ENCODE measurements at regions not wholly inside any gene's neighbourhood (a gene's known extent, or its start where the extent isn't known, plus 50 kb on each side); places are given as distances from the start of the nearest gene placed in this dataset.

- H3K79me2 ChIP-seq (ENCODE audit: insufficient read depth, low read length): no peaks in the 10 kb centered on the region
- no peaks in the 10 kb centered on the region for H3K27me3 ChIP-seq (ENCODE audit: insufficient read depth, low read length)
- no peaks in the 10 kb centered on the region for H3K4me1 ChIP-seq (ENCODE audit: insufficient read depth, low read length, severe bottlenecking)
- TF ChIP-seq EZH2 (IDR thresholded peaks at IDR 0.05; ENCODE audit: borderline replicate concordance, low read length) (no peak), CTCF (IDR thresholded peaks at IDR 0.05; ENCODE audit: low read length) (no peak)
- no peak overlapping the region for H3K4me3 ChIP-seq (ENCODE audit: low read depth, low read length, poor library complexity, severe bottlenecking)
- no peaks in the 10 kb centered on the region for H3K9me3 ChIP-seq (ENCODE audit: low read length)
- H3K9me2 ChIP-seq (ENCODE audit: low read depth, low read length): no peaks in the 10 kb centered on the region
- no peaks in the 10 kb centered on the region for H3K36me3 ChIP-seq (ENCODE audit: insufficient read depth, low read length)
- H3K4me2 ChIP-seq (ENCODE audit: low read length): no peak overlapping the region
- no peaks in the 10 kb centered on the region for H4K20me1 ChIP-seq (ENCODE audit: insufficient read depth, low read length)
- H2AFZ ChIP-seq (ENCODE audit: low read length): no peak overlapping the region
- no peaks in the 10 kb centered on the region for H3F3A ChIP-seq (ENCODE audit: insufficient read depth, low read length)
- no peak overlapping the region for H3K27ac ChIP-seq (ENCODE audit: low read depth, low read length, poor library complexity, severe bottlenecking)
- no peak overlapping the region for H3K9ac ChIP-seq (ENCODE audit: low read length)
These were observed 138.0 kb upstream of the IRX4 start for GRCh38 chr5:2020730-2021129.

GRCh38 chr5:2019716-2020115, 137.0 kb upstream of the IRX4 start:
- H3K79me2 ChIP-seq (ENCODE audit: insufficient read depth, low read length): no peaks in the 10 kb centered on the region
- H3K9ac ChIP-seq (ENCODE audit: low read length): no peak overlapping the region
- H3K36me3 ChIP-seq (ENCODE audit: insufficient read depth, low read length): no peaks in the 10 kb centered on the region
- no peaks in the 10 kb centered on the region for H3K4me1 ChIP-seq (ENCODE audit: insufficient read depth, low read length, severe bottlenecking)
- no peaks in the 10 kb centered on the region for H3K9me3 ChIP-seq (ENCODE audit: low read length)
- H3K27me3 ChIP-seq (ENCODE audit: insufficient read depth, low read length): no peaks in the 10 kb centered on the region
- TF ChIP-seq EZH2 (IDR thresholded peaks at IDR 0.05; ENCODE audit: borderline replicate concordance, low read length): no peak
- H3F3A ChIP-seq (ENCODE audit: insufficient read depth, low read length): no peaks in the 10 kb centered on the region
- no peak overlapping the region for H3K4me3 ChIP-seq (ENCODE audit: low read depth, low read length, poor library complexity, severe bottlenecking)
- H3K9me2 ChIP-seq (ENCODE audit: low read depth, low read length): no peaks in the 10 kb centered on the region
- no peaks in the 10 kb centered on the region for H4K20me1 ChIP-seq (ENCODE audit: insufficient read depth, low read length)
- no peak overlapping the region for H3K27ac ChIP-seq (ENCODE audit: low read depth, low read length, poor library complexity, severe bottlenecking)
- no peak overlapping the region for H3K4me2 ChIP-seq (ENCODE audit: low read length)
- no peak overlapping the region for H2AFZ ChIP-seq (ENCODE audit: low read length)

- Histone ChIP-seq H3K27ac (ENCODE audit: low read depth, low read length, poor library complexity, severe bottlenecking) (no peak overlapping the region), H3K4me2 (ENCODE audit: low read length) (no peak overlapping the region), H3F3A (ENCODE audit: insufficient read depth, low read length) (no peaks in the 10 kb centered on the region), H3K9ac (ENCODE audit: low read length) (no peak overlapping the region), H3K4me3 (ENCODE audit: low read depth, low read length, poor library complexity, severe bottlenecking) (no peak overlapping the region), H4K20me1 (ENCODE audit: insufficient read depth, low read length) (no peaks in the 10 kb centered on the region), H3K27me3 (ENCODE audit: insufficient read depth, low read length) (no peaks in the 10 kb centered on the region), H3K4me1 (ENCODE audit: insufficient read depth, low read length, severe bottlenecking) (no peaks in the 10 kb centered on the region), H2AFZ (ENCODE audit: low read length) (no peak overlapping the region), H3K9me3 (ENCODE audit: low read length) (no peaks in the 10 kb centered on the region), H3K79me2 (ENCODE audit: insufficient read depth, low read length) (no peaks in the 10 kb centered on the region), H3K36me3 (ENCODE audit: insufficient read depth, low read length) (no peaks in the 10 kb centered on the region), H3K9me2 (ENCODE audit: low read depth, low read length) (no peaks in the 10 kb centered on the region)
- TF ChIP-seq EZH2 (IDR thresholded peaks at IDR 0.05; ENCODE audit: borderline replicate concordance, low read length) (no peak), CTCF (IDR thresholded peaks at IDR 0.05; ENCODE audit: low read length) (no peak)
These were observed 135.6 kb upstream of the IRX4 start for GRCh38 chr5:2018390-2018724.

DNA sequence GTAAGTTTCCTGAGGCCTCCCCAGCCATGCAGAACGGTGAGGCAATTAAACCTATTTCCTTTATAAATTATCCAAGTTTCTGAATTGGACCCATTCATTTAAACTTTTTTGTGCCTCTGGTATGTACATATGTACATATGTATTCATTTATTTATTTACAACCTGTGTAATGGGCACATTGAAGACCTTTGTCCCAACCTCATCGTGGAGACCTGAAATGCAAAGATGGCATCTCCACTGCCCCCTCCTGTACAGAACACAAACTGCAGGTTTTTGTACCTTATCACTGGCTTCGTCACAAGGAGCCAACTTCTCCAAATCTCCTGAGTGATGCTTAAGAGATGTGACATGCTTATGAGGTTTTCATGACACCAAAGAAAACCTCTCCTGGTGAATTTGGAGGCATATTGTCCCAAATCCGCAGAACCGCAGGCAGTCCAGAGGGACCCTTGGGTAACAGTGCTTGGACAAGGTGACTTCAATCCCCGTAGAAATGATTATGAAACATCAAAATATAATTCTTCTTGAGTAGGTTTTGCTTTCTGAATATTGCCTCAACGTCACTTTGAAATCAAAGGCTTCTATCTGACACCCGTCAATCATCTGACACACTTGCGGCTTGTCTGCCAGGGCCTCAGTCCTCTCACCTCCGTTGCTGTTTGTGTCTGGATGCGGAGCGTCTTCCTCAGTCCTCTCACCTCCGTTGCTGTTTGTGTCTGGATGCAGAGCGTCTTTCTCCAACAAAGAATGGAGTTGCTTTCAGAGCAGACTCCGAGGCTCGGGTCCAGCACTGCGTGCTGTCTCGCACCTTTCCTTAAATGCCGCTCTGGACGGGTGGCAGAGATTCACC, 135.0 kb upstream of the IRX4 start:
- no peak for TF ChIP-seq EZH2 (IDR thresholded peaks at IDR 0.05; ENCODE audit: borderline replicate concordance, low read length)
- TF ChIP-seq CTCF (IDR thresholded peaks at IDR 0.05; ENCODE audit: low read length): peak; percentile 67
- no peaks in the 10 kb centered on the region for H3K36me3 ChIP-seq (ENCODE audit: insufficient read depth, low read length)
- no peak overlapping the region for H3K4me2 ChIP-seq (ENCODE audit: low read length)
- H3K4me3 ChIP-seq (ENCODE audit: low read depth, low read length, poor library complexity, severe bottlenecking): no peak overlapping the region
- no peak overlapping the region for H3K9ac ChIP-seq (ENCODE audit: low read length)
- H3K27me3 ChIP-seq (ENCODE audit: insufficient read depth, low read length): no peaks in the 10 kb centered on the region
- no peaks in the 10 kb centered on the region for H3K79me2 ChIP-seq (ENCODE audit: insufficient read depth, low read length)
- no peaks in the 10 kb centered on the region for H3K9me2 ChIP-seq (ENCODE audit: low read depth, low read length)
- H4K20me1 ChIP-seq (ENCODE audit: insufficient read depth, low read length): no peaks in the 10 kb centered on the region
- H3K9me3 ChIP-seq (ENCODE audit: low read length): no peaks in the 10 kb centered on the region
- no peak overlapping the region for H3K27ac ChIP-seq (ENCODE audit: low read depth, low read length, poor library complexity, severe bottlenecking)
- no peaks in the 10 kb centered on the region for H3K4me1 ChIP-seq (ENCODE audit: insufficient read depth, low read length, severe bottlenecking)
- no peak overlapping the region for H2AFZ ChIP-seq (ENCODE audit: low read length)
- H3F3A ChIP-seq (ENCODE audit: insufficient read depth, low read length): no peaks in the 10 kb centered on the region

Measured in OCI-LY1 (cell line).